ENCODE measurements at regions not wholly inside any gene's neighbourhood (a gene's known extent, or its start where the extent isn't known, plus 50 kb on each side); places are given as distances from the start of the nearest gene placed in this dataset.

GRCh38 chr15:47624503-47624902 lies 92.8 kb upstream of the SEMA6D start:
- peaks cover 0 to 2% (median 0%) of the 10 kb centered on the region in 3 donors for H3K4me1 Mint-ChIP-seq
- no peaks in the 10 kb centered on the region for H3K27me3 Mint-ChIP-seq
- H3K36me3 Mint-ChIP-seq = no peaks in the 10 kb centered on the region
- no peak overlapping the region for H3K4me3 Mint-ChIP-seq
- H3K9me3 Mint-ChIP-seq = peaks cover 0 to 2% (median under 1%) of the 10 kb centered on the region in 3 donors
- no peak overlapping the region for H3K27ac Mint-ChIP-seq

GRCh38 chr15:47639042-47639441 lies 78.3 kb upstream of the SEMA6D start:
- H3K4me1 Mint-ChIP-seq = no peaks in the 10 kb centered on the region
- H3K4me3 Mint-ChIP-seq = no peak overlapping the region
- peaks cover 1% of the 10 kb centered on the region for H3K27me3 Mint-ChIP-seq
- H3K9me3 Mint-ChIP-seq = peaks cover 0 to 2% (median 0%) of the 10 kb centered on the region in 3 donors
- no peak overlapping the region for H3K27ac Mint-ChIP-seq
- H3K36me3 Mint-ChIP-seq = peaks cover 1% of the 10 kb centered on the region

GRCh38 chr15:47640079-47640478 lies 77.2 kb upstream of the SEMA6D start:
- Mint-ChIP-seq H3K27ac (no peak overlapping the region), H3K36me3 (no peaks in the 10 kb centered on the region), H3K4me1 (no peaks in the 10 kb centered on the region), H3K4me3 (no peak overlapping the region), H3K27me3 (peaks cover 1% of the 10 kb centered on the region), H3K9me3 (peaks cover 0 to 2% (median 0%) of the 10 kb centered on the region in 3 donors)

GRCh38 chr15:47640901-47641300 lies 76.4 kb upstream of the SEMA6D start:
- Mint-ChIP-seq H3K4me1 (no peaks in the 10 kb centered on the region), H3K4me3 (no peak overlapping the region), H3K36me3 (no peaks in the 10 kb centered on the region), H3K9me3 (peaks cover 0 to 2% (median 0%) of the 10 kb centered on the region in 3 donors), H3K27ac (no peak overlapping the region), H3K27me3 (peaks cover 1% of the 10 kb centered on the region)

- H3K9me3 Mint-ChIP-seq = no peaks in the 10 kb centered on the region
- H3K27ac Mint-ChIP-seq = no peak overlapping the region
- H3K4me3 Mint-ChIP-seq = peak overlapping the region in 1 of 4 donors; percentile 23
- H3K27me3 Mint-ChIP-seq = peaks cover 1% of the 10 kb centered on the region
- H3K4me1 Mint-ChIP-seq = no peaks in the 10 kb centered on the region
- no peaks in the 10 kb centered on the region for H3K36me3 Mint-ChIP-seq
Measured at GRCh38 chr15:47644722-47645121, 72.6 kb upstream of the SEMA6D start.

- no peak overlapping the region for H3K4me3 Mint-ChIP-seq
- no peaks in the 10 kb centered on the region for H3K4me1 Mint-ChIP-seq
- peaks cover 0 to 1% (median 0%) of the 10 kb centered on the region in 3 donors for H3K9me3 Mint-ChIP-seq
- H3K27me3 Mint-ChIP-seq = no peaks in the 10 kb centered on the region
- no peaks in the 10 kb centered on the region for H3K36me3 Mint-ChIP-seq
- H3K27ac Mint-ChIP-seq = no peak overlapping the region
Measured at GRCh38 chr15:47650564-47650963, 66.7 kb upstream of the SEMA6D start.

- H3K4me3 Mint-ChIP-seq = no peak overlapping the region
- H3K27me3 Mint-ChIP-seq = no peaks in the 10 kb centered on the region
Measured at GRCh38 chr15:47652328-47652727, 65.0 kb upstream of the SEMA6D start.

GRCh38 chr15:47652844-47653243 lies 64.5 kb upstream of the SEMA6D start:
- H3K36me3 Mint-ChIP-seq = no peaks in the 10 kb centered on the region
- no peak overlapping the region for H3K4me3 Mint-ChIP-seq
- H3K27me3 Mint-ChIP-seq = no peaks in the 10 kb centered on the region
- H3K27ac Mint-ChIP-seq = no peak overlapping the region
- peaks cover 0 to 1% (median 0%) of the 10 kb centered on the region in 3 donors for H3K9me3 Mint-ChIP-seq
- no peaks in the 10 kb centered on the region for H3K4me1 Mint-ChIP-seq

More at GRCh38 chr15:47652328-47652727, 65.0 kb upstream of the SEMA6D start:
- H3K9me3 Mint-ChIP-seq = peaks cover 0 to 1% (median 0%) of the 10 kb centered on the region in 3 donors
- no peak overlapping the region for H3K27ac Mint-ChIP-seq
- no peaks in the 10 kb centered on the region for H3K4me1 Mint-ChIP-seq
- no peaks in the 10 kb centered on the region for H3K36me3 Mint-ChIP-seq

GRCh38 chr15:47661661-47662180 lies 55.6 kb upstream of the SEMA6D start:
- H3K4me1 Mint-ChIP-seq = no peaks in the 10 kb centered on the region
- no peak overlapping the region for H3K4me3 Mint-ChIP-seq
- no peaks in the 10 kb centered on the region for H3K9me3 Mint-ChIP-seq
- H3K27ac Mint-ChIP-seq = no peak overlapping the region
- H3K27me3 Mint-ChIP-seq = peaks cover 1% of the 10 kb centered on the region
- H3K36me3 Mint-ChIP-seq = no peaks in the 10 kb centered on the region

- Mint-ChIP-seq H3K9me3 (no peaks in the 10 kb centered on the region), H3K36me3 (no peaks in the 10 kb centered on the region), H3K4me3 (no peak overlapping the region), H3K27me3 (peaks cover 3% of the 10 kb centered on the region), H3K4me1 (no peaks in the 10 kb centered on the region), H3K27ac (no peak overlapping the region)
Measured at GRCh38 chr15:47663101-47663500, 54.2 kb upstream of the SEMA6D start.

All from IgD-negative memory B cell (primary cell).